ENCODE measurements at regions not wholly inside any gene's neighbourhood (a gene's known extent, or its start where the extent isn't known, plus 50 kb on each side); places are given as distances from the start of the nearest gene placed in this dataset.

- Histone ChIP-seq H2BK120ac (ENCODE audit: low read depth, low read length) (no peak overlapping the region), H3K14ac (replicated peaks; ENCODE audit: low read depth, low read length) (no peak overlapping the region), H3K56ac (ENCODE audit: extremely low read depth, insufficient read depth, low read length) (no peak overlapping the region), H2BK20ac (ENCODE audit: low read depth, low read length) (no peak overlapping the region), H3K4me1 (ENCODE audit: control insufficient read depth, insufficient read depth, low read length) (no peaks in the 10 kb centered on the region), H3K23ac (ENCODE audit: low read depth, low read length) (no peak overlapping the region), H3K79me1 (ENCODE audit: low read depth in 1 of 2, low read length in 2 of 2) (no peaks in the 10 kb centered on the region), H2BK15ac (ENCODE audit: low read depth, low read length) (no peak overlapping the region), H3K4ac (ENCODE audit: low read depth, low read length) (no peak overlapping the region), H4K5ac (ENCODE audit: low read depth, low read length) (no peak overlapping the region), H3K4me2 (ENCODE audit: low read depth, low read length) (no peak overlapping the region), H4K8ac (ENCODE audit: low read depth in 2 of 2, low read length in 2 of 2) (no peak overlapping the region), H3K9ac (ENCODE audit: low read depth, low read length) (no peak overlapping the region), H2AK5ac (ENCODE audit: low read depth, low read length) (no peak overlapping the region), H3K27me3 (ENCODE audit: control insufficient read depth, insufficient read depth, low read length) (no peaks in the 10 kb centered on the region), H3K9me1 (ENCODE audit: insufficient read depth, low read length) (no peaks in the 10 kb centered on the region), H4K20me1 (ENCODE audit: insufficient read depth, low read length) (no peaks in the 10 kb centered on the region), H4K91ac (ENCODE audit: insufficient read depth, low read depth, low read length) (no peak overlapping the region), H2AFZ (replicated peaks; ENCODE audit: low read length, poor library complexity) (no peak overlapping the region), H3K4me3 (ENCODE audit: insufficient read depth, low read depth, low read length) (no peak overlapping the region), H3K27ac (ENCODE audit: insufficient read depth, low read length) (no peak overlapping the region), H3K18ac (ENCODE audit: low read depth, low read length) (no peak overlapping the region), H3K36me3 (ENCODE audit: control insufficient read depth, insufficient read depth, low read length) (no peaks in the 10 kb centered on the region), H2BK5ac (ENCODE audit: low read depth, low read length, poor library complexity, severe bottlenecking) (no peak overlapping the region), H3K9me3 (ENCODE audit: control insufficient read depth, insufficient read depth, low read length) (no peaks in the 10 kb centered on the region), H2AK9ac (replicated peaks; ENCODE audit: low read depth, low read length, poor library complexity) (no peak overlapping the region)
- CTCF ChIA-PET, result interaction anchor here (0.7 to 1.0 kb wide), 6 partner anchors 15 to 1111 kb away, joined by 3 to 4 read pairs (median 4); no protein-coding TSS in a partner anchor
- TF ChIP-seq USF2 (IDR thresholded peaks at IDR 0.05; ENCODE audit: low read depth, low read length) (no peak), BHLHE40 (IDR thresholded peaks at IDR 0.05; ENCODE audit: low read depth, low read length) (no peak), POLR2A (IDR thresholded peaks at IDR 0.05; ENCODE audit: low read depth, low read length) (no peak), RCOR1 (IDR thresholded peaks at IDR 0.05; ENCODE audit: insufficient replicate concordance, low read length) (no peak), FOS (IDR thresholded peaks at IDR 0.05; ENCODE audit: low read depth, low read length) (no peak), MAZ (IDR thresholded peaks at IDR 0.05; ENCODE audit: borderline replicate concordance, low read depth, low read length) (no peak), MAFK (IDR thresholded peaks at IDR 0.05; ENCODE audit: low read depth, low read length) (no peak)
- intact Hi-C loops (cut with micrococcal nuclease) (no loop called here), dilution Hi-C loops (cut with HindIII; ENCODE audit: low sequenced_read_pairs, unreplicated experiment) (no loop called here), in situ Hi-C loops (cut with MboI; ENCODE audit: low sequenced_read_pairs) (no loop called here)
- ATAC-seq (ENCODE audit: low read depth) (no peak), DNase-seq (no peak)
- WGBS, 2 experiments (ENCODE audit: extremely low coverage in 2 of 2, insufficient read length in 1 of 2), result no CpG with 5 or more reads among the region's 1 CpG
- no TSS peak for BruUV-seq (replicated peaks)
- POLR2A ChIA-PET (ENCODE audit: unreplicated experiment), result no interaction called here
Observed at GRCh38 chr4:20416800-20417199, 165.1 kb downstream of the SLIT2 start.
